Left lung (tissue), 4 donors: ENCODE measurements at regions not wholly inside any gene's neighbourhood (a gene's known extent, or its start where the extent isn't known, plus 50 kb on each side); places are given as distances from the start of the nearest gene placed in this dataset.

Experiments
- ATAC-seq: fragments of 200-7000 bp; cut with Tn5 transposase; one replicate; pipeline ENCODE4 v1.9.1; 2020; ENCODE audit warnings: moderate library complexity
- DNase-seq, 4 donors: peaks; one replicate each; pipeline ENCODE4 v3.0.0-alpha.2; 2013 to 2020
- H3K27ac ChIP-seq, 2 donors: fragments of 200-600 bp; sonication (generic) in 1 of 2; one replicate each; pipeline versions ENCODE4 v1.5.0 to v1.8.0; 2020 to 2021
- H3K27me3 ChIP-seq, 2 donors: fragments of 200-600 bp; sonication (generic) in 1 of 2; one replicate each; pipeline versions ENCODE4 v1.5.0 to v1.8.0; 2020 to 2021
- H3K36me3 ChIP-seq, 2 donors: fragments of 200-600 bp; sonication (generic) in 1 of 2; one replicate each; pipeline versions ENCODE4 v1.5.0 to v1.8.0; 2020 to 2021
- H3K4me1 ChIP-seq, 2 donors: fragments of 200-600 bp; one replicate each; pipeline ENCODE4 v1.8.0; 2021
- H3K4me3 ChIP-seq, 2 donors: fragments of 200-600 bp; sonication (generic) in 1 of 2; one replicate each; pipeline versions ENCODE4 v1.5.0 to v1.8.0; 2020 to 2021; ENCODE audit warnings: mild to moderate bottlenecking in 1 of 2
- H3K9me3 ChIP-seq, 2 donors: fragments of 200-600 bp; sonication (generic) in 1 of 2; one replicate each; pipeline versions ENCODE4 v1.5.0 to v1.8.0; 2020 to 2021
- intact Hi-C, 2 donors: fragments of 100-400 bp; cut with DNase I; formaldehyde crosslinking; loops; one replicate each; pipeline versions ENCODE4 v1.11.2 to v1.14.2; 2022
- TF ChIP-seq, protein P1 (sequence below), 2 donors: fragments of 200-600 bp; sonication (generic) in 1 of 2; IDR thresholded peaks; one replicate each; pipeline versions ENCODE4 v1.5.0 to v1.8.0; 2021; ENCODE audit warnings: antibody characterized with exemption in 2 of 2
- donor health status: DM: no; HTN: yes; CAD: no.
- donor health status: DM: no; HTN: no; CAD: no.

DNA sequence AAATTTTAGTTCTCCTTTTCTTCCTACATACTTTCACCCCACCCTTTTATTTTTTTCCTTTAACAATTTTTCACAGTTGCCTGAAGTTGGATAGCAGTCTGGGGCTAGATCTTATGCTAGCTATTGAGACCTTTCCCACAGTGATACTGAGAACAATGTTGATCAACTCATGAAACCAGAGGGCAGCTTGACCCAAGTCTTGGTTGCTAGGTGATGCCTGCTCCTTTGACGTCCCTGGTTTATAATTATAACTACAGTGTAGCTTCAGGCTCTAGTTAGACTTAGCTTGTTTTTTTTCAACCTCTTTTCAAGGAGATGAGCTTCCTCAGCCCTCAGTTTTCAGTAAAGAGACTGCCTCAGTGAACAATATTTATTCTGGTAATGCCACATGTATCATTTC is 648.5 kb downstream of the IRS1 start:
- ATAC-seq: no peak
- Histone ChIP-seq H3K9me3 (peaks cover 0 to 4% of the 10 kb centered on the region in 2 donors), H3K4me3 (no peak overlapping the region), H3K36me3 (no peaks in the 10 kb centered on the region), H3K27me3 (no peaks in the 10 kb centered on the region), H3K4me1 (no peaks in the 10 kb centered on the region), H3K27ac (no peak overlapping the region)
- DNase-seq: no peak
- intact Hi-C loops: no loop called here
- TF ChIP-seq, protein P1, sequence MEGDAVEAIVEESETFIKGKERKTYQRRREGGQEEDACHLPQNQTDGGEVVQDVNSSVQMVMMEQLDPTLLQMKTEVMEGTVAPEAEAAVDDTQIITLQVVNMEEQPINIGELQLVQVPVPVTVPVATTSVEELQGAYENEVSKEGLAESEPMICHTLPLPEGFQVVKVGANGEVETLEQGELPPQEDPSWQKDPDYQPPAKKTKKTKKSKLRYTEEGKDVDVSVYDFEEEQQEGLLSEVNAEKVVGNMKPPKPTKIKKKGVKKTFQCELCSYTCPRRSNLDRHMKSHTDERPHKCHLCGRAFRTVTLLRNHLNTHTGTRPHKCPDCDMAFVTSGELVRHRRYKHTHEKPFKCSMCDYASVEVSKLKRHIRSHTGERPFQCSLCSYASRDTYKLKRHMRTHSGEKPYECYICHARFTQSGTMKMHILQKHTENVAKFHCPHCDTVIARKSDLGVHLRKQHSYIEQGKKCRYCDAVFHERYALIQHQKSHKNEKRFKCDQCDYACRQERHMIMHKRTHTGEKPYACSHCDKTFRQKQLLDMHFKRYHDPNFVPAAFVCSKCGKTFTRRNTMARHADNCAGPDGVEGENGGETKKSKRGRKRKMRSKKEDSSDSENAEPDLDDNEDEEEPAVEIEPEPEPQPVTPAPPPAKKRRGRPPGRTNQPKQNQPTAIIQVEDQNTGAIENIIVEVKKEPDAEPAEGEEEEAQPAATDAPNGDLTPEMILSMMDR (IDR thresholded peaks at IDR 0.05): no peak

DNA sequence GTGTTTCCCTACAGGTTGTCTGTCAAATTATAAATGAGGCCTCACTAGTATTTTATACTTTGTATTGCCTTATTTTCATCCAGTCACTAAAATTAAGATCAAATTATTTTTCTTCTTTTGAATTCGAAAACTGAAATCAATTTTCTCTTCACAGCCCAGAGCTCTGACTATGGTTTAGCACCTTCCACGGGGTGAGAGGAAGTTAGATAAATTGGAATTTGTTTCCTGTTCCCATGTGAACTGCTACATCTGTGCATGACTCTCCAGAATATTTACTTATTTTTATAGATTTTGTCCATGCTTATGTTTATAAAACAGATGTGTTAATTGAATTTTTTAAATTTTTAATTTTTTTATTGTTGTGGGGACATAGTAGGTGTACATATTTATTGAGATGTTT is 656.5 kb downstream of the IRS1 start:
- ATAC-seq (no peak), DNase-seq (no peak)
- H3K36me3 ChIP-seq: no peaks in the 10 kb centered on the region
- H3K27ac ChIP-seq: no peak overlapping the region
- H3K9me3 ChIP-seq: peaks cover 0 to 4% of the 10 kb centered on the region in 2 donors
- H3K27me3 ChIP-seq: no peaks in the 10 kb centered on the region
- peaks cover 0 to 5% of the 10 kb centered on the region in 2 donors for H3K4me1 ChIP-seq
- TF ChIP-seq, protein P1 (IDR thresholded peaks at IDR 0.05): no peak
- intact Hi-C loops: no loop called here
- no peak overlapping the region for H3K4me3 ChIP-seq

DNA sequence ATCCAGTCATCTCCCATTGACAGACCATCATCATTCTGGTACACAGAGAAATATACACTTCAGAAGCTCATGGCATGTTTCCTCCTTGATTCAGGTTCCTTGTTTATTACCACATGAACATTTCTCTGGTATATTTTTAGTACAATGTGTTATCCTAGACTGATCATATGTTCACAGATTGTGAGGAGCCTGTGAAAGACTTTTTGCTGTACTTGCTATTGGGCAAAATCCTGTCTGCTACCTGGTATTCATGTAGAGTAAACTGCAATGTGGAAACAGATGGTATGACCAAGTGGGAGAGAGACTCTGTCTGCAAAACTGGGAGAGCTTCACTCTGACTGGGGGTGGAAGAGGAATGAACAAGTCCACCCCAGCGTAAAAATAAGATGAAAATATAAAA is 657.2 kb downstream of the IRS1 start:
- Histone ChIP-seq H3K4me1 (peaks cover 0 to 8% of the 10 kb centered on the region in 2 donors), H3K27me3 (no peaks in the 10 kb centered on the region), H3K27ac (no peak overlapping the region), H3K36me3 (no peaks in the 10 kb centered on the region), H3K4me3 (no peak overlapping the region), H3K9me3 (no peaks in the 10 kb centered on the region)
- ATAC-seq: no peak
- DNase-seq: no peak
- TF ChIP-seq, protein P1 (IDR thresholded peaks at IDR 0.05): no peak
- intact Hi-C loops: no loop called here

GRCh38 chr2:226140594-226140993 is 659.0 kb downstream of the IRS1 start:
- Histone ChIP-seq H3K9me3 (no peaks in the 10 kb centered on the region), H3K4me1 (peaks cover 0 to 17% of the 10 kb centered on the region in 2 donors), H3K4me3 (no peak overlapping the region), H3K36me3 (no peaks in the 10 kb centered on the region), H3K27me3 (no peaks in the 10 kb centered on the region), H3K27ac (no peak overlapping the region)
- intact Hi-C loops: no loop called here
- ATAC-seq: no peak
- TF ChIP-seq, protein P1 (IDR thresholded peaks at IDR 0.05): no peak
- DNase-seq: no peak

- Histone ChIP-seq H3K27me3 (no peaks in the 10 kb centered on the region), H3K9me3 (no peaks in the 10 kb centered on the region), H3K4me3 (no peak overlapping the region), H3K36me3 (no peaks in the 10 kb centered on the region), H3K27ac (no peak overlapping the region), H3K4me1 (peaks cover 0 to 17% of the 10 kb centered on the region in 2 donors)
- intact Hi-C loops: no loop called here
- DNase-seq (no peak), ATAC-seq (no peak)
- TF ChIP-seq, protein P1 (IDR thresholded peaks at IDR 0.05): no peak
Measured at GRCh38 chr2:226139759-226140158, 659.9 kb downstream of the IRS1 start.
